ENCODE measurements at regions not wholly inside any gene's neighbourhood (a gene's known extent, or its start where the extent isn't known, plus 50 kb on each side); places are given as distances from the start of the nearest gene placed in this dataset.

- TF ChIP-seq CTCF (IDR thresholded peaks at IDR 0.05; ENCODE audit: insufficient read depth, low read depth, low read length) (no peak), EZH2 (IDR thresholded peaks at IDR 0.05; ENCODE audit: insufficient read depth, low read length) (no peak)
These were observed 215.7 kb upstream of the IRF2BP2 start for GRCh38 chr1:234825498-234826165.

Data from astrocyte (in vitro differentiated cells and primary cell).